Esophagus muscularis mucosa (tissue), 4 donors: ENCODE measurements at regions not wholly inside any gene's neighbourhood (a gene's known extent, or its start where the extent isn't known, plus 50 kb on each side); places are given as distances from the start of the nearest gene placed in this dataset.

ENCODE experiments used
- DNase-seq: peaks from one replicate; pipeline ENCODE4 v3.0.0-alpha.2; 2017; ENCODE audit errors: extremely low spot score
- H3K27ac ChIP-seq, 4 donors: fragments of 200-600 bp; sonication (generic); replicated peaks in 1 of 4; 1 replicate in 3 of 4; 2 replicates in 1 of 4; pipeline ENCODE4 v1.5.1; 2016 to 2019; ENCODE audit warnings: mild to moderate bottlenecking in 1 of 4
- H3K27me3 ChIP-seq, 4 donors: fragments of 200-600 bp; sonication (generic); one replicate each; pipeline versions ENCODE4 v1.5.1 to v1.6.0; 2016 to 2019
- H3K36me3 ChIP-seq, 4 donors: fragments of 200-600 bp; sonication (generic); one replicate each; pipeline ENCODE4 v1.5.1; 2016 to 2019
- H3K4me1 ChIP-seq, 4 donors: fragments of 200-600 bp; sonication (generic); one replicate each; pipeline ENCODE4 v1.5.1; 2016 to 2019
- H3K4me3 ChIP-seq, 4 donors: fragments of 200-600 bp; sonication (generic); 1 replicate in 2 of 4; 2 replicates in 2 of 4; pipeline ENCODE4 v1.5.1; 2016 to 2019; ENCODE audit warnings: mild to moderate bottlenecking in 4 of 4, moderate library complexity in 1 of 4
- H3K9me3 ChIP-seq, 4 donors: fragments of 200-600 bp; sonication (generic); 1 replicate in 3 of 4; 2 replicates in 1 of 4; pipeline ENCODE4 v1.5.1; 2016 to 2019
- EP300 ChIP-seq: sonication (generic); formaldehyde crosslinking; IDR thresholded peaks from one replicate; pipeline ENCODE4 v1.6.1; 2017; ENCODE audit warnings: antibody characterized with exemption
- POLR2A ChIP-seq: fragments of 450-650 bp; IDR thresholded peaks from one replicate; pipeline ENCODE4 v1.6.1; 2017; ENCODE audit warnings: antibody characterized with exemption, moderate library complexity, mild to moderate bottlenecking, low read depth
- POLR2AphosphoS5 ChIP-seq, 2 donors: sonication (generic); formaldehyde crosslinking; IDR thresholded peaks; one replicate each; pipeline ENCODE4 v1.6.1; 2017; ENCODE audit warnings: antibody characterized with exemption in 2 of 2
- WGBS: methylation state at CpG from one replicate; pipeline ENCODE4 v1.1.5; 2018; 5-methylcytosine and 5-hydroxymethylcytosine counted together
- intact Hi-C: fragments of 100-400 bp; cut with DNase I; formaldehyde crosslinking; loops from one replicate; pipeline ENCODE4 v1.15.1; 2023
- TF ChIP-seq, protein P1 (sequence below), 3 experiments: fragments of 200-600 bp in 2 of 3; fragments of 450-650 bp in 1 of 3; sonication (generic) in 2 of 3; IDR thresholded peaks; one replicate each; pipeline ENCODE4 v1.5.1; 2017 to 2019; ENCODE audit warnings: antibody characterized with exemption in 3 of 3, mild to moderate bottlenecking in 2 of 3, moderate library complexity in 1 of 3

DNA sequence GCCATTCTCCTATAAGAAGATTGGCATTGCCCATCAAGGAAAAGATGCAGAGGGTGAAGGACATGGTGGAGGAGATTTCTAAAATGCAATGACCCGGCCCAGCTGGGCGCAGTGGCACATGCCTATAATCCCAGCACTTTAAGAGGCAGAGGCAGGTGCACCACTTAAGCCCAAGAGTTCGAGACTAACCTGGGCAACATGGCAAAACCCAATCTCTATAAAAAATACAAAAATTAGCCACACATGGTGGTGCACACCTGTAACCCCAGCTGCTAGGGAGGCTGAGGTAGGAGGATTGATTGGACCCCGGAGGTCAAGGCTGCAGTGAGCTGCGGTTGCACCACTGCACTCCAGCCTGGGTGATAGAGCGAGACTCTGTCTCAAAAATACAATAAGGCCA lies 331.8 kb downstream of the FOXO1 start:
- H3K4me1 ChIP-seq, result peaks cover 11 to 23% (median 18%) of the 10 kb centered on the region in 4 donors
- no peak overlapping the region for H3K4me3 ChIP-seq
- peak; percentile 88 for DNase-seq
- no peaks in the 10 kb centered on the region for H3K9me3 ChIP-seq
- intact Hi-C loops, result no loop called here
- TF ChIP-seq EP300, result no peak
- TF ChIP-seq, protein P1, sequence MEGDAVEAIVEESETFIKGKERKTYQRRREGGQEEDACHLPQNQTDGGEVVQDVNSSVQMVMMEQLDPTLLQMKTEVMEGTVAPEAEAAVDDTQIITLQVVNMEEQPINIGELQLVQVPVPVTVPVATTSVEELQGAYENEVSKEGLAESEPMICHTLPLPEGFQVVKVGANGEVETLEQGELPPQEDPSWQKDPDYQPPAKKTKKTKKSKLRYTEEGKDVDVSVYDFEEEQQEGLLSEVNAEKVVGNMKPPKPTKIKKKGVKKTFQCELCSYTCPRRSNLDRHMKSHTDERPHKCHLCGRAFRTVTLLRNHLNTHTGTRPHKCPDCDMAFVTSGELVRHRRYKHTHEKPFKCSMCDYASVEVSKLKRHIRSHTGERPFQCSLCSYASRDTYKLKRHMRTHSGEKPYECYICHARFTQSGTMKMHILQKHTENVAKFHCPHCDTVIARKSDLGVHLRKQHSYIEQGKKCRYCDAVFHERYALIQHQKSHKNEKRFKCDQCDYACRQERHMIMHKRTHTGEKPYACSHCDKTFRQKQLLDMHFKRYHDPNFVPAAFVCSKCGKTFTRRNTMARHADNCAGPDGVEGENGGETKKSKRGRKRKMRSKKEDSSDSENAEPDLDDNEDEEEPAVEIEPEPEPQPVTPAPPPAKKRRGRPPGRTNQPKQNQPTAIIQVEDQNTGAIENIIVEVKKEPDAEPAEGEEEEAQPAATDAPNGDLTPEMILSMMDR (IDR thresholded peaks at IDR 0.05), result no peak
- TF ChIP-seq POLR2AphosphoS5 (IDR thresholded peaks at IDR 0.05), result no peak
- no peak for TF ChIP-seq POLR2A
- no peak overlapping the region for H3K27ac ChIP-seq
- WGBS, result 92% methylated on average over 6 of the region's 6 CpGs
- no peaks in the 10 kb centered on the region for H3K36me3 ChIP-seq
- no peaks in the 10 kb centered on the region for H3K27me3 ChIP-seq

DNA sequence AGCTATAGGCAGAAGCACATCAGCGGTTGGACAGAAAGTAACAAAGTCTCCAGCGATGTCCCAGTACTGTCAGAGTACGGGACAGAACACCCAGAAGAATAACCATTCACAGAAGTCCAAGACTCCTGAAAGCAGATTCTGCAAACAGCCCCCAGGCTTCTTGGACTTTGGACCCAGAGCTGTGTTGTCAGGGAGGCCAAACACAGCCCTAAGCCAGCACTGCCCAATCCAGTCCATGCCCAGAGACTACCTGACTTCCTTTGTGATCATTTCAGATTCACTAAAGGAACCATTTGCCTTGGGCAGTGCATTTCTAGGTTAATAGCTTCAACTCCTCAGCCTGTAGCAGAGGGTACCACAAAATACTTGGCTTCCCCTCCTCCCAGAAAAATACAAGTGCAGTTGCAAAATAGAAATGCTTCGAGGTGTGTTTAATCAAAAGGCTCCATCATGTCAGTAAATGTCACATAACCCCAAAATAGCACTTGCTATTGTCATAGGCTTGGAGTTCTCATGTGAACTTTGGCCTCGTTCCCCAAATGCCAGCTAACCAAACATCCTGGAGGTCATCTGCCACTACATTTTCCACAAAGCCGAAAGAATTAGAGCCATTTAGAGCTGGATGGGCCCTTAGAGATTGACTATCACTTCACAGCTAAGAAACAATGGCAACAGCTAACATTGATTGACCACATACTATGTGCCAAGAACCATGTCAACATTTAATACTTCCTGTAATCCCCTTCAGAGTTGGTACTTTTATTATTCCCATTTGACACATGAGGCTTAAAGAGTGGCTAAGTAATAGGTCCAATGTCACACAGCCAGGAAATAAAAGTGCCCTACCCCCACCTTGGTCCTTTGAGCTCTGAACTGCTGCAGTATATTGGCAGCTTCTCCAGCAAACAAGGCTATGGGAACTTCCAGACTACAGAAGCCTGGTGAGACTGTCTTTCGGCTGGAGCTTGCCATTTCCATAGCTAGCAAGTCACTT lies 329.9 kb downstream of the FOXO1 start:
- no peaks in the 10 kb centered on the region for H3K27me3 ChIP-seq
- H3K36me3 ChIP-seq, result no peaks in the 10 kb centered on the region
- no peak overlapping the region for H3K4me3 ChIP-seq
- no peaks in the 10 kb centered on the region for H3K9me3 ChIP-seq
- TF ChIP-seq POLR2AphosphoS5 (IDR thresholded peaks at IDR 0.05) (no peak), POLR2A (no peak), EP300 (no peak)
- TF ChIP-seq, protein P1 (IDR thresholded peaks at IDR 0.05), result no peak
- intact Hi-C loops, result no loop called here
- no peak overlapping the region for H3K27ac ChIP-seq
- DNase-seq, result no peak
- peaks cover 14 to 41% (median 32%) of the 10 kb centered on the region in 4 donors for H3K4me1 ChIP-seq
- WGBS, result 91% methylated on average over 5 of the region's 7 CpGs

DNA sequence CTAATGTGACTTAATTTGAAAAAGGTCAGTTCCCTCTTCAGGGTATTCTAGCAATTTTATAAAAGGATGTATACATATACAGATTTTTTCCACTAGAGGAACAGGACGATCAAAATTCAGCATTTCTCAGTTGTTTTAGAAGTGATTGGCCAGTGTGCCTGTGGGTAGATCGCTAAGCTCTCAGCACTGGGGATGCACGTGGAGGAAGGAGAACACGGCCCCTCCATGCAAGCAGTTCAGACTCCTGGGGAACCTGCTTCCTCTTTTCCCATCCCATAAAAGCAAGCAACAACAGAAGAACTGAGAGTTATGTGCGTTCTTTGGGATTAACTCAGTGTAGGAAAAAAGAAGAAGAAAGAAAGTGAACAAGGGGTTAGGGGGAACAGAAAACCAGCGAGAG lies 328.8 kb downstream of the FOXO1 start:
- Histone ChIP-seq H3K27me3 (no peaks in the 10 kb centered on the region), H3K4me3 (no peak overlapping the region), H3K36me3 (no peaks in the 10 kb centered on the region), H3K27ac (no peak overlapping the region), H3K9me3 (no peaks in the 10 kb centered on the region), H3K4me1 (peaks cover 14 to 52% (median 39%) of the 10 kb centered on the region in 4 donors)
- no peak for DNase-seq
- WGBS, result 89% methylated on average over 6 of the region's 6 CpGs
- TF ChIP-seq POLR2A, result no peak
- no peak for TF ChIP-seq POLR2AphosphoS5 (IDR thresholded peaks at IDR 0.05)
- TF ChIP-seq, protein P1 (IDR thresholded peaks at IDR 0.05), result no peak
- no peak for TF ChIP-seq EP300
- intact Hi-C loops, result no loop called here

DNA sequence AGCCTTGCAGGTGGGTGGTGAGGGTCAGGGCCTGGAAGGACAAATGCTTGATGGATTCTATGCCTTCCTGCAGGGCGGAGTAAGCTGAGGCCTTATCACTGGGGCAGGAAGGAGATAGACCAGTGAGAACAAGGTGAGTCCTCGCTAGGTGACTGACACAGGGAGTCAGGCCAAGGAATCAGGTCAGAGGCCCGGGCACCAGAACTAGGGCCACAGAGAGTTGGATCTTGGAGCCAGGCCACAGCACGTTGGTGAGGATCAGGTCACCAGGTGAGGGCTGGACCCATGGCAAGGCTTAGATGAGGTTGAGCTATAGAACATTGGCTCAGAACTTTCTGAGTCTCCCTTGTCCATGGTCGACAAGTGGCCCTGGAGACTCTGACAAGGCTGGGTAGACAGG lies 328.2 kb downstream of the FOXO1 start:
- intact Hi-C loops, result no loop called here
- H3K27ac ChIP-seq, result no peak overlapping the region
- H3K27me3 ChIP-seq, result no peaks in the 10 kb centered on the region
- no peak for DNase-seq
- TF ChIP-seq, protein P1 (IDR thresholded peaks at IDR 0.05), result no peak
- TF ChIP-seq EP300, result no peak
- no peak for TF ChIP-seq POLR2A
- TF ChIP-seq POLR2AphosphoS5 (IDR thresholded peaks at IDR 0.05), result no peak
- WGBS, result 96% methylated on average over 5 of the region's 5 CpGs
- no peak overlapping the region for H3K4me3 ChIP-seq
- H3K36me3 ChIP-seq, result no peaks in the 10 kb centered on the region
- no peaks in the 10 kb centered on the region for H3K9me3 ChIP-seq
- peaks cover 14 to 58% (median 45%) of the 10 kb centered on the region in 4 donors for H3K4me1 ChIP-seq
